ENCODE measurements at regions not wholly inside any gene's neighbourhood (a gene's known extent, or its start where the extent isn't known, plus 50 kb on each side); places are given as distances from the start of the nearest gene placed in this dataset.

DNA sequence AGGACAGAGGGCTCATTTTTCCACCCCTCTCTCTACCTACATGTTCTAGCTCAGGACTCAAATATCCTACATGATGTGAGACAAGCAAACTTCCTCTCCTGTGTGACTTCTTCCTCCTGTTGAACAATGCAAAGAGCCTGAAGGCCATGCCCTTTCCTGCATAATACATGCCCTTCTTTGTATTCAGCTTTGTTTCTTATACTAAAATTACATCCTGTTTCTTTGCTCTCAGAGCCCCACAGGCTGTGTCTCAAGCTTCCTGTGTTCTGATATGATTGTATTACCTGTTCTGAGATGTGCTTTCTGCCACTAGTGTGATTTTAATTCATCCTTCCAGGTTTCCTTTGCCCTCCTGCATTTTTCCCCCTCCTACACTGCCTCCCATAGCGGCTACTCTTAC is 166.4 kb upstream of the AFF2 start:
- no peak for TF ChIP-seq EZH2phosphoT487 (IDR thresholded peaks at IDR 0.05; ENCODE audit: borderline replicate concordance, low read length)
- TF ChIP-seq, protein P1, sequence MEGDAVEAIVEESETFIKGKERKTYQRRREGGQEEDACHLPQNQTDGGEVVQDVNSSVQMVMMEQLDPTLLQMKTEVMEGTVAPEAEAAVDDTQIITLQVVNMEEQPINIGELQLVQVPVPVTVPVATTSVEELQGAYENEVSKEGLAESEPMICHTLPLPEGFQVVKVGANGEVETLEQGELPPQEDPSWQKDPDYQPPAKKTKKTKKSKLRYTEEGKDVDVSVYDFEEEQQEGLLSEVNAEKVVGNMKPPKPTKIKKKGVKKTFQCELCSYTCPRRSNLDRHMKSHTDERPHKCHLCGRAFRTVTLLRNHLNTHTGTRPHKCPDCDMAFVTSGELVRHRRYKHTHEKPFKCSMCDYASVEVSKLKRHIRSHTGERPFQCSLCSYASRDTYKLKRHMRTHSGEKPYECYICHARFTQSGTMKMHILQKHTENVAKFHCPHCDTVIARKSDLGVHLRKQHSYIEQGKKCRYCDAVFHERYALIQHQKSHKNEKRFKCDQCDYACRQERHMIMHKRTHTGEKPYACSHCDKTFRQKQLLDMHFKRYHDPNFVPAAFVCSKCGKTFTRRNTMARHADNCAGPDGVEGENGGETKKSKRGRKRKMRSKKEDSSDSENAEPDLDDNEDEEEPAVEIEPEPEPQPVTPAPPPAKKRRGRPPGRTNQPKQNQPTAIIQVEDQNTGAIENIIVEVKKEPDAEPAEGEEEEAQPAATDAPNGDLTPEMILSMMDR (conservative IDR thresholded peaks at IDR 0.05; ENCODE audit: low read depth, low read length): no peak

Measured in PC-3 (cell line).